SU-DHL-6 (cell line): ENCODE measurements at regions not wholly inside any gene's neighbourhood (a gene's known extent, or its start where the extent isn't known, plus 50 kb on each side); places are given as distances from the start of the nearest gene placed in this dataset.

ENCODE experiments used
- EZH2phosphoT487 ChIP-seq: fragments of 200-600 bp; sonication (generic), shearing (Covaris generic); conservative IDR thresholded peaks from 2 replicates; pipeline ENCODE4 v1.6.1; 2018; ENCODE audit warnings: mild to moderate bottlenecking, antibody characterized with exemption, low read length, moderate library complexity, mixed read lengths
- TF ChIP-seq, protein P1 (sequence below): fragments of 200-600 bp; sonication (generic); IDR thresholded peaks from one replicate; pipeline ENCODE4 v1.5.1; 2017; ENCODE audit warnings: antibody characterized with exemption, mild to moderate bottlenecking, low read length, moderate library complexity; ENCODE audit not compliant: insufficient read depth, poor library complexity, severe bottlenecking

DNA sequence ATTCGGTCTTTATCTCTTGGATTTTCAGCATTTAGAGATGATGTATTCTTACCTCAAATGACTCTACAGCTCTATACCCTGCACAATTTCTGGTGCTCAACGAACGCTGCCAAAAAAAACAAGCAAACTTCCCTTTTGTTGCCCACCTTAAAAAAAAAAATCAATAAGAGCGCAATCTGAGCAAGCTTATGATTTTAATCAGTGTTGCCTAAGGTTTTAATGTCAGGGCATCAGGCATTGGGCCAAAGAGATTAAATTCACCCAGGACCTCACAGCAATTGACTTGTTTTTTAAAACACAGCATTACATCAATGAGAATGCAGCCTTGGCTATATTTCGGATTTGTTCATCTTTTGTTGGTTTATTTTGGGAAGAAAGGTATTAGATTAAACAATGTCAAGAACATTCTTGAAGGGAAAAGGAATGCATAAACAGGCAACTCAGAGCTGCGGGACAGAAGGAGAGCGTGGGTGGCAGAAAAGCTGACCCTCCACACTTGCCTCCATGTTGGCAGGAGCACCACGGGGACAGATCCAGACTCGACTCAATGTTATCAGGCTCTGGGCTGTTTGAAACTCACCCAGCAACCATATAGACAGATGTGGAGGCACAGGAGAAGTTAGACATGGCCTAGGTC lies 127.5 kb upstream of the DAPK1 start:
- TF ChIP-seq, protein P1, sequence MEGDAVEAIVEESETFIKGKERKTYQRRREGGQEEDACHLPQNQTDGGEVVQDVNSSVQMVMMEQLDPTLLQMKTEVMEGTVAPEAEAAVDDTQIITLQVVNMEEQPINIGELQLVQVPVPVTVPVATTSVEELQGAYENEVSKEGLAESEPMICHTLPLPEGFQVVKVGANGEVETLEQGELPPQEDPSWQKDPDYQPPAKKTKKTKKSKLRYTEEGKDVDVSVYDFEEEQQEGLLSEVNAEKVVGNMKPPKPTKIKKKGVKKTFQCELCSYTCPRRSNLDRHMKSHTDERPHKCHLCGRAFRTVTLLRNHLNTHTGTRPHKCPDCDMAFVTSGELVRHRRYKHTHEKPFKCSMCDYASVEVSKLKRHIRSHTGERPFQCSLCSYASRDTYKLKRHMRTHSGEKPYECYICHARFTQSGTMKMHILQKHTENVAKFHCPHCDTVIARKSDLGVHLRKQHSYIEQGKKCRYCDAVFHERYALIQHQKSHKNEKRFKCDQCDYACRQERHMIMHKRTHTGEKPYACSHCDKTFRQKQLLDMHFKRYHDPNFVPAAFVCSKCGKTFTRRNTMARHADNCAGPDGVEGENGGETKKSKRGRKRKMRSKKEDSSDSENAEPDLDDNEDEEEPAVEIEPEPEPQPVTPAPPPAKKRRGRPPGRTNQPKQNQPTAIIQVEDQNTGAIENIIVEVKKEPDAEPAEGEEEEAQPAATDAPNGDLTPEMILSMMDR: no peak
- TF ChIP-seq EZH2phosphoT487: no peak
